ENCODE measurements at regions not wholly inside any gene's neighbourhood (a gene's known extent, or its start where the extent isn't known, plus 50 kb on each side); places are given as distances from the start of the nearest gene placed in this dataset.

DNA sequence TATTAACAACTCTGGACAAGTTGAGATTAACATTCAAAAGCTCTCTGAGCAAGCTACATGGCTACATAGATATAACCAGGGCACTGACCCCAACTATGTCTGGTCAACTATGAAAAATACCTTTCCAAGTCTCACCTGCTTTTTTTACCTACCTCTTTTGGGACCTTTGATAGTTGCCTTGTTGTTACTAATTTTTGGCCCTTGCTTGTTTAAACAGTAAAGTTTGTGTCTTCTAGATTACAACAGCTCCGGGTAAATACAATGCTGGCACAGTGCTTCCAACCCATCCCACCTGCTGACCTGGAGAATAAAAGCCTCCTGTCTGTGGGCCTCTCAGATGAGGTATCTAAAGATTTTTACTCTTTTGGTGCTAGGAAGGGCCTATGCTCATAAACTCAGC lies 1036.6 kb downstream of the NAALADL2 start:
- Histone ChIP-seq H3K9me3 (ENCODE audit: control insufficient read depth, low read depth, low read length) (no peaks in the 10 kb centered on the region), H4K91ac (ENCODE audit: insufficient read length, low read depth, low read length) (no peak overlapping the region), H3K4me1 (ENCODE audit: insufficient read depth, low read length) (no peaks in the 10 kb centered on the region), H2BK12ac (ENCODE audit: insufficient read length, low read depth, low read length) (no peak overlapping the region), H3K4me2 (ENCODE audit: insufficient read depth, insufficient read length, low read length) (no peak overlapping the region), H2BK120ac (ENCODE audit: low read depth, low read length, poor library complexity, severe bottlenecking) (no peak overlapping the region), H3K14ac (ENCODE audit: insufficient read depth, low read length) (no peak overlapping the region), H3K79me2 (ENCODE audit: insufficient read depth, low read length) (no peaks in the 10 kb centered on the region), H3K9ac (ENCODE audit: extremely low read depth, insufficient read length, low read length) (no peak overlapping the region), H3K4ac (ENCODE audit: low read depth, low read length) (no peak overlapping the region), H3K79me1 (ENCODE audit: insufficient read depth, low read depth, low read length, poor library complexity, severe bottlenecking) (no peaks in the 10 kb centered on the region), H2AFZ (ENCODE audit: low read length) (no peak overlapping the region), H3K56ac (ENCODE audit: insufficient read length, low read depth, low read length) (no peak overlapping the region), H3K27ac (ENCODE audit: insufficient read length, low read depth, low read length) (no peak overlapping the region), H2BK15ac (ENCODE audit: low read depth, low read length) (no peak overlapping the region), H3T11ph (ENCODE audit: low read length) (no peak overlapping the region), H3K23me2 (ENCODE audit: insufficient read length, low read depth, low read length, poor library complexity, severe bottlenecking) (no peaks in the 10 kb centered on the region), H4K5ac (ENCODE audit: insufficient read length, low read depth, low read length) (no peak overlapping the region), H2BK5ac (ENCODE audit: insufficient read length, low read length) (no peak overlapping the region), H2BK20ac (ENCODE audit: low read depth, low read length, poor library complexity, severe bottlenecking) (no peak overlapping the region), H4K20me1 (ENCODE audit: control insufficient read depth, insufficient read depth, insufficient read length) (no peaks in the 10 kb centered on the region), H2AK5ac (ENCODE audit: insufficient read length, low read length) (no peak overlapping the region), H4K8ac (replicated peaks; ENCODE audit: insufficient read length, low read depth, low read length) (no peak overlapping the region), H3K23ac (ENCODE audit: insufficient read length, low read depth, low read length) (no peak overlapping the region), H3K27me3 (ENCODE audit: insufficient read depth, low read length) (no peaks in the 10 kb centered on the region), H3K18ac (ENCODE audit: insufficient read length, low read depth, low read length) (no peak overlapping the region)
- TF ChIP-seq, protein P1, sequence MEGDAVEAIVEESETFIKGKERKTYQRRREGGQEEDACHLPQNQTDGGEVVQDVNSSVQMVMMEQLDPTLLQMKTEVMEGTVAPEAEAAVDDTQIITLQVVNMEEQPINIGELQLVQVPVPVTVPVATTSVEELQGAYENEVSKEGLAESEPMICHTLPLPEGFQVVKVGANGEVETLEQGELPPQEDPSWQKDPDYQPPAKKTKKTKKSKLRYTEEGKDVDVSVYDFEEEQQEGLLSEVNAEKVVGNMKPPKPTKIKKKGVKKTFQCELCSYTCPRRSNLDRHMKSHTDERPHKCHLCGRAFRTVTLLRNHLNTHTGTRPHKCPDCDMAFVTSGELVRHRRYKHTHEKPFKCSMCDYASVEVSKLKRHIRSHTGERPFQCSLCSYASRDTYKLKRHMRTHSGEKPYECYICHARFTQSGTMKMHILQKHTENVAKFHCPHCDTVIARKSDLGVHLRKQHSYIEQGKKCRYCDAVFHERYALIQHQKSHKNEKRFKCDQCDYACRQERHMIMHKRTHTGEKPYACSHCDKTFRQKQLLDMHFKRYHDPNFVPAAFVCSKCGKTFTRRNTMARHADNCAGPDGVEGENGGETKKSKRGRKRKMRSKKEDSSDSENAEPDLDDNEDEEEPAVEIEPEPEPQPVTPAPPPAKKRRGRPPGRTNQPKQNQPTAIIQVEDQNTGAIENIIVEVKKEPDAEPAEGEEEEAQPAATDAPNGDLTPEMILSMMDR (conservative IDR thresholded peaks at IDR 0.05): no peak
- Mint-ChIP-seq H3K4me1 (peaks cover 5% of the 10 kb centered on the region in 2 experiments; a peak in 3 of 4 replicates), H3K36me3 (ENCODE audit: insufficient read depth in 1 of 3, low read depth in 3 of 3) (no peaks in the 10 kb centered on the region; a peak in 1 of 7 replicates), H3K27ac (no peak overlapping the region), H3K4me3 (no peak overlapping the region), H3K27me3 (ENCODE audit: low read depth) (no peaks in the 10 kb centered on the region), H3K9me3 (no peaks in the 10 kb centered on the region; a peak in 1 of 5 replicates)
- no CpG with 5 or more reads among the region's 1 CpG for WGBS (ENCODE audit: extremely low coverage, insufficient read length, low lambda C conversion rate)
- no peak for DNase-seq

Data from H9 (cell line).